BLaER1 (cell line): ENCODE measurements at regions not wholly inside any gene's neighbourhood (a gene's known extent, or its start where the extent isn't known, plus 50 kb on each side); places are given as distances from the start of the nearest gene placed in this dataset.

Experiments
- H3K27ac ChIP-seq: shearing (Covaris generic); formaldehyde crosslinking; 2 replicates; pipeline ENCODE4 v1.8.1; 2022
- H3K27me3 ChIP-seq: shearing (Covaris generic); formaldehyde crosslinking; 2 replicates; pipeline ENCODE4 v1.8.1; 2022
- H3K36me3 ChIP-seq: shearing (Covaris generic); formaldehyde crosslinking; 2 replicates; pipeline ENCODE4 v1.8.1; 2022
- H3K4me1 ChIP-seq: shearing (Covaris generic); formaldehyde crosslinking; 2 replicates; pipeline ENCODE4 v1.8.1; 2022
- H3K4me2 ChIP-seq: shearing (Covaris generic); formaldehyde crosslinking; 2 replicates; pipeline ENCODE4 v1.8.1; 2022
- H3K4me3 ChIP-seq: shearing (Covaris generic); formaldehyde crosslinking; 2 replicates; pipeline ENCODE4 v1.8.1; 2022
- H3K9ac ChIP-seq: shearing (Covaris generic); formaldehyde crosslinking; 2 replicates; pipeline ENCODE4 v1.8.1; 2022
- H3K9me3 ChIP-seq: shearing (Covaris generic); formaldehyde crosslinking; 2 replicates; pipeline ENCODE4 v1.8.1; 2022
- H4K20me1 ChIP-seq: shearing (Covaris generic); formaldehyde crosslinking; 2 replicates; pipeline ENCODE4 v1.8.1; 2022
- Cebpa-rat ChIP-seq: shearing (Covaris generic); IDR thresholded peaks from 2 replicates; pipeline ENCODE4 v1.8.1; 2022

DNA sequence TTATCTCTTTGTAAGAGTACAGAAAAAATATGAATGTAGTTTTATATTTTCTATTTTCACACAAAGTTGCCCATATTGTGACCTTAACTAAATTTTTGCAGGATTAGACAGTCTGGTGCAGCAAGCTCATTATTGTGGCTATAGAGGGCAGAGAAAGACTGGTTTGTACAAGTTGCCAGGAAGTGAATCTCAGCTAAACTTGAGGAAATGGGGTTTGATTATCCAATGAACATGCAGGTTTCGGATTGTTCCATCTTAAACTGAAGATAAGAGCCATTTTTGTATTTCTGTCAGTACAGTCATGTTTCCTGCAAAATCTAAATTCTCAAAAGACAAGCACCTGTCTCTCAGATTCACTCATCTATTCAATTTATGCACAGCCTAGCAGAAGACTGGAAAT lies 390.9 kb downstream of the MMUT start:
- H3K4me2 ChIP-seq: no peak overlapping the region
- H3K27ac ChIP-seq: no peak overlapping the region
- no peaks in the 10 kb centered on the region for H3K4me1 ChIP-seq
- no peak overlapping the region for H3K9ac ChIP-seq
- H3K36me3 ChIP-seq: no peaks in the 10 kb centered on the region
- no peaks in the 10 kb centered on the region for H3K9me3 ChIP-seq
- H4K20me1 ChIP-seq: no peaks in the 10 kb centered on the region
- H3K27me3 ChIP-seq: no peaks in the 10 kb centered on the region
- no peak for TF ChIP-seq Cebpa-rat
- H3K4me3 ChIP-seq: no peak overlapping the region

GRCh38 chr6:49070411-49070810 lies 392.6 kb downstream of the MMUT start:
- Histone ChIP-seq H3K9ac (no peak overlapping the region), H3K4me1 (no peaks in the 10 kb centered on the region), H4K20me1 (no peaks in the 10 kb centered on the region), H3K9me3 (no peaks in the 10 kb centered on the region), H3K27ac (no peak overlapping the region), H3K36me3 (no peaks in the 10 kb centered on the region), H3K27me3 (no peaks in the 10 kb centered on the region), H3K4me3 (no peak overlapping the region), H3K4me2 (no peak overlapping the region)
- no peak for TF ChIP-seq Cebpa-rat

DNA sequence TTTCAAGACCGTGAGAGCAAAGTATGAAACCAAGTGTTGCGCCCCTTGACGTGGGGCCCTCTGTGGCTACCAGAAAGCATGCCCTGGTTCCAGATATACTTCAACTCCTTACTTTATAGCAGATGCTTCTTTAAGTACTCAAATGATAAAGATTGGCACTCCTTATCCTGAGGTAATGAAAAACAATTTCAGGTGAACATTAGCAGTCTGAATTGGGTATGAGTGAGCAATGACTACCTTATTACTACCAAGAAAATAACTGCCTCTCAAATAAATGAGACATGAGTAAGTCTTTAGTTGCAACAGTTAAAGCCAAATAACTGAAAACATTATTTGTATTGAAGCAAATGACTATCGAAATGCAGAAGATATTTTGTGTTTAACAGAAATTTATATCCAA lies 408.7 kb downstream of the MMUT start:
- no peaks in the 10 kb centered on the region for H3K4me1 ChIP-seq
- no peak overlapping the region for H3K4me2 ChIP-seq
- H3K9ac ChIP-seq: no peak overlapping the region
- no peaks in the 10 kb centered on the region for H3K27me3 ChIP-seq
- H3K9me3 ChIP-seq: no peaks in the 10 kb centered on the region
- no peak overlapping the region for H3K27ac ChIP-seq
- H4K20me1 ChIP-seq: no peaks in the 10 kb centered on the region
- no peak overlapping the region for H3K4me3 ChIP-seq
- no peak for TF ChIP-seq Cebpa-rat
- H3K36me3 ChIP-seq: no peaks in the 10 kb centered on the region

GRCh38 chr6:49052901-49053300 lies 410.2 kb downstream of the MMUT start:
- H3K27ac ChIP-seq: no peak overlapping the region
- H3K9ac ChIP-seq: no peak overlapping the region
- no peak for TF ChIP-seq Cebpa-rat
- H3K4me2 ChIP-seq: no peak overlapping the region
- H3K4me3 ChIP-seq: no peak overlapping the region
- H4K20me1 ChIP-seq: no peaks in the 10 kb centered on the region
- H3K27me3 ChIP-seq: no peaks in the 10 kb centered on the region
- H3K4me1 ChIP-seq: no peaks in the 10 kb centered on the region
- H3K9me3 ChIP-seq: no peaks in the 10 kb centered on the region
- no peaks in the 10 kb centered on the region for H3K36me3 ChIP-seq

- H3K4me3 ChIP-seq: no peak overlapping the region
- H4K20me1 ChIP-seq: no peaks in the 10 kb centered on the region
- H3K9me3 ChIP-seq: no peaks in the 10 kb centered on the region
- no peaks in the 10 kb centered on the region for H3K4me1 ChIP-seq
- H3K4me2 ChIP-seq: no peak overlapping the region
- H3K36me3 ChIP-seq: no peaks in the 10 kb centered on the region
- H3K9ac ChIP-seq: no peak overlapping the region
- TF ChIP-seq Cebpa-rat: no peak
- no peak overlapping the region for H3K27ac ChIP-seq
- no peaks in the 10 kb centered on the region for H3K27me3 ChIP-seq
Measured at GRCh38 chr6:49051281-49051680, 411.8 kb downstream of the MMUT start.

GRCh38 chr6:49050584-49050983 lies 412.5 kb downstream of the MMUT start:
- no peaks in the 10 kb centered on the region for H3K4me1 ChIP-seq
- no peak overlapping the region for H3K27ac ChIP-seq
- no peaks in the 10 kb centered on the region for H3K9me3 ChIP-seq
- H4K20me1 ChIP-seq: no peaks in the 10 kb centered on the region
- H3K27me3 ChIP-seq: no peaks in the 10 kb centered on the region
- H3K9ac ChIP-seq: no peak overlapping the region
- no peaks in the 10 kb centered on the region for H3K36me3 ChIP-seq
- H3K4me3 ChIP-seq: no peak overlapping the region
- no peak overlapping the region for H3K4me2 ChIP-seq
- TF ChIP-seq Cebpa-rat: no peak

DNA sequence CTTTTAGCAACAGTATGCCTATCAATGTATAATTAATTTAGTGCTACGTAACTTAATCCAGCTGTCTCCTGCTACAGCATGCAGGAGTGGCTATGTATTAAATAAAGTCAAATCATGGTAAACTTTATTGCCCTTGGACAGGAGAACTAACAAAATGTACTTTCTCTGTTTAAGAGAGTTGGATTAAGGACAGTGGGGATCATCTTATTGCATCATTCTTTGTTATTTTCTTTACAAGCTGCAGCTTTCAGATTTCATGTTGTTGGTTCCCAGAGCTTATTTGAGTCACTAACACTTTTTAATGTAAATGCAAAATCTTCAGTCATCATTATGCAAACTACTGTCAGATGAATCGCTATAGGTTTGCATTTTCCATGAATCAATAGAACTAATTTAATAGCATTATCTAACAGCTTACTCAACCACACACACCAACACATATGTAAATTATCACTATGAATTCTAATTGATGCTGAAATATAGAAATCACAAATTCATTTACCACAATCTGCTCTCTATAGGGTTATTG lies 424.7 kb downstream of the MMUT start:
- H3K9me3 ChIP-seq: no peaks in the 10 kb centered on the region
- no peak overlapping the region for H3K9ac ChIP-seq
- no peak overlapping the region for H3K4me3 ChIP-seq
- H4K20me1 ChIP-seq: no peaks in the 10 kb centered on the region
- no peaks in the 10 kb centered on the region for H3K4me1 ChIP-seq
- H3K27me3 ChIP-seq: no peaks in the 10 kb centered on the region
- H3K27ac ChIP-seq: no peak overlapping the region
- no peak overlapping the region for H3K4me2 ChIP-seq
- H3K36me3 ChIP-seq: no peaks in the 10 kb centered on the region
- TF ChIP-seq Cebpa-rat: no peak

DNA sequence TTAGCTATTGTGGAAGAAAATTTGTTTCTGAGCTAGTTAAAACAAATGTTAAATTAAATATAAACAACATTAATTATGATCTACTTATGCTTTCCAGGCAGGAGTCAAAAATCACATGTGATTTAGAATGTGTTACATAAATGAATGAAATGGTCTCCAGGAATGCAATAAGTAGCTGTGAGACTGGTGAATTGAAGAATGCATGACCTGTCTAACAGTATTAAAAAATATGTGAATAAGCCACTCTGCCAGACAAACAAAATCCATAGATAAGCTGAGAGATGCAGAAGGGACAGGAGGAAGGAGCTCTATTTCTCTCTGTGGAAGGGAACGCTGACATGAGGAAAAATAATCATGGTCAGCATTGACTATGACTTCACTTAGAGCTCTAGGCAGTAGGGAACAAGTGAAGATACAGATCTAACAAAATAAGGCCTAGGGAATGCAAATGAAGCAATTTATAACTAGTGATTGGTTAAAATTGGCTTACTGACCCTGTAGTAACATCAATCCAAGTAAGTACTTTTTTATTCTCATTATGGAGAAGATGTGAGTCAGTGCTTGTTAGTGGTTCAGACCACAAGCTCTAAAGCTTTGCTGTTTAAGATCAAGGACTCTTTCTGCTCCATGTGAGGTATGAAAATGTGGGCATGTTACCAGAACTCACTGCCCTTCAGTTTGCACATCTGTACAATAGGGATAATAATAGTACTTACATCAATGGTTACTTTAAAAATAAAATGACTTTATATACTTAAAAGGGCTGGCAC lies 432.6 kb downstream of the MMUT start:
- no peak for TF ChIP-seq Cebpa-rat
- Histone ChIP-seq H3K27ac (no peak overlapping the region), H3K9ac (no peak overlapping the region), H4K20me1 (no peaks in the 10 kb centered on the region), H3K4me1 (no peaks in the 10 kb centered on the region), H3K27me3 (no peaks in the 10 kb centered on the region), H3K9me3 (peaks cover 2% of the 10 kb centered on the region; the same call in 1 of the 2 replicates), H3K4me3 (no peak overlapping the region), H3K4me2 (no peak overlapping the region), H3K36me3 (no peaks in the 10 kb centered on the region)

- Histone ChIP-seq H3K4me1 (no peaks in the 10 kb centered on the region), H3K9ac (no peak overlapping the region), H3K27me3 (no peaks in the 10 kb centered on the region), H3K9me3 (peaks cover 6% of the 10 kb centered on the region; the same call in 1 of the 2 replicates), H3K4me3 (no peak overlapping the region), H3K36me3 (no peaks in the 10 kb centered on the region), H4K20me1 (no peaks in the 10 kb centered on the region), H3K4me2 (no peak overlapping the region), H3K27ac (no peak overlapping the region)
- TF ChIP-seq Cebpa-rat: no peak; the same call in 1 of the 2 replicates
Measured at GRCh38 chr6:49027644-49028043, 435.4 kb downstream of the MMUT start.

DNA sequence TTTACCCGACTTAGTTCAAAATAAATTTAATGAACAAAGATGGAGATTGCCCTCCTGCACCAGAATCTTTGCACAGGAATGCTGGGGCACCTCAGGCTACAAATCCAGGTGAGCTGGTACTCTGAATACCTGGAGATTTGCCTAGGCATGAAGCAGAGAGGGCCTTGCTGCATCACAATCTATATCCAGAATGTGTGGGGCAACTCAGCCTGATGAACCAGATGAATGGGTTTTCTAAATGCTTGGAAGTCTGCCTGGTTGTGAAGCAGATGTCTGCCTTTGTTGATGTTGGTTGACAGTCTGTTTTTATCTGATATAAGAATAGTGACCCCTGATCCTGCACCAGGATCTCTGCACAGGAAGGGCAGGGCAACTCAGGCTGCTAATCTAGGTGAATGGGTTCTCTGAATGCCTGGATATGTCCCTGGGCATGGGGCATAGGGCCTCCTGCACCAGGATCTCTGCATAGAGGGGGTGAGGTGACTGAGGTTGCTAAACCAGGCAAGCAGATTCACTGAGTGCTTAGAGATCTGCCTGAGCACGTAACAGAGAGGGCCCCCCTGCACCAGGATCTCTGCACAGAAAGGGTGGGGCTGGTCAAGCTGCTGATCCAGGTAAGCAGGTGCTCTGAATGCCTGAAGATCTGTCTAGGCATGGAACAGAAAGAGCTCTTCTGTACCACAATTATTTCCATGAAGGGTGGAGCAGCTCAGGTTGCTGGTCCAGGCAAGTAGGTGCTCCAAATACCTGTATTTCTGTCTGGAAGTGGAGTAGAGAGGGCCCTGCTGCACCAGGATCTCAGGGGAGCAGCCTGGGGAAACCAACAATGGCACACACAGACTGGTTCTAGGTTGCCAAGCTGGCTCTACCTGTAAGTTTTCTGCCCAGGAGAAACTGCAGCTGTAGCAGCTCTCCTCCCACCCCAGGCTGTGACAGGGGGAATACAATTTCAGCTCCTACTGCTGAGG lies 437.5 kb downstream of the MMUT start:
- Histone ChIP-seq H3K27me3 (no peaks in the 10 kb centered on the region), H3K36me3 (no peaks in the 10 kb centered on the region), H3K9ac (no peak overlapping the region), H3K27ac (no peak overlapping the region), H3K9me3 (peaks cover 9% of the 10 kb centered on the region; the same call in 1 of the 2 replicates), H3K4me1 (no peaks in the 10 kb centered on the region), H3K4me2 (no peak overlapping the region), H4K20me1 (no peaks in the 10 kb centered on the region), H3K4me3 (no peak overlapping the region)
- TF ChIP-seq Cebpa-rat: no peak
